Tibial nerve (tissue), 4 donors: ENCODE measurements at regions not wholly inside any gene's neighbourhood (a gene's known extent, or its start where the extent isn't known, plus 50 kb on each side); places are given as distances from the start of the nearest gene placed in this dataset.

Experiments used
- DNase-seq, 2 donors: peaks; one replicate each; pipeline ENCODE4 v3.0.0-alpha.2; 2019; ENCODE audit warnings: low spot score in 2 of 2
- H3K27ac ChIP-seq, 4 donors: fragments of 200-600 bp; sonication (generic) in 3 of 4; one replicate each; pipeline ENCODE4 v1.5.1; 2017 to 2019; ENCODE audit warnings: mild to moderate bottlenecking in 1 of 4
- H3K27me3 ChIP-seq, 2 donors: fragments of 200-600 bp; sonication (generic) in 1 of 2; one replicate each; pipeline versions ENCODE4 v1.5.1 to v1.6.0; 2017 to 2019
- H3K36me3 ChIP-seq, 3 donors: fragments of 200-600 bp; sonication (generic); one replicate each; pipeline ENCODE4 v1.5.1; 2018 to 2019
- H3K4me1 ChIP-seq, 4 donors: fragments of 200-600 bp; sonication (generic) in 3 of 4; one replicate each; pipeline ENCODE4 v1.5.1; 2017 to 2019
- H3K4me3 ChIP-seq, 4 donors: fragments of 200-600 bp; sonication (generic) in 3 of 4; one replicate each; pipeline ENCODE4 v1.5.1; 2017 to 2019; ENCODE audit warnings: mild to moderate bottlenecking in 1 of 4, moderate library complexity in 1 of 4
- H3K9me3 ChIP-seq, 4 donors: fragments of 200-600 bp; sonication (generic) in 3 of 4; one replicate each; pipeline ENCODE4 v1.5.1; 2017 to 2019
- EP300 ChIP-seq, 2 donors: sonication (generic); formaldehyde crosslinking; IDR thresholded peaks; one replicate each; pipeline ENCODE4 v1.6.1; 2017; ENCODE audit warnings: antibody characterized with exemption in 2 of 2, mild to moderate bottlenecking in 1 of 2
- POLR2A ChIP-seq, 2 donors: fragments of 450-650 bp; IDR thresholded peaks; one replicate each; pipeline ENCODE4 v1.6.1; 2017; ENCODE audit warnings: antibody characterized with exemption in 2 of 2, mild to moderate bottlenecking in 2 of 2, moderate library complexity in 2 of 2
- WGBS, 2 donors: methylation state at CpG; one replicate each; pipeline ENCODE4 v1.1.5; 2018; 5-methylcytosine and 5-hydroxymethylcytosine counted together
- TF ChIP-seq, protein P1 (sequence below), 5 experiments: fragments of 200-600 bp in 3 of 5; fragments of 450-650 bp in 2 of 5; sonication (generic) in 3 of 5; IDR thresholded peaks; one replicate each; pipeline ENCODE4 v1.5.1; 2016 to 2019; ENCODE audit warnings: antibody characterized with exemption in 5 of 5, mild to moderate bottlenecking in 3 of 5, moderate library complexity in 2 of 5

DNA sequence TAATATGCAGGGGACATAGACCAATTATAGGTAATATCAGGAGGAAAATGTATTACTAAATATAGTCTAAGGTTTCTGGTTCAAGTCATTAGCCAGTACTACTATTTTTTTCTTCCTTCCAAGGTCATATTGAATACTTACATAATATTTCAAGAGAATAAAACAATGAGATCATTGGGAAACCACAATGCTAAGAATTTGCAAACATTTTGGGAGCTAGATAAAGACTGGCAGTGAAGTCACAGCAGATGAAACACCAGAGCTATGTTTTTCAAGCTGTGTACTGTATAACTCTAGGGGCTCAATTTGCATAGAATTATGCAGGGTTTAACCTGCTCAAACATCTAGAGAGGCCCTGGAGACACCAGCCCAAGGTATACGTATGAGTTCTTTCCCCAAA is 80.5 kb upstream of the KCNH7 start:
- H3K4me1 ChIP-seq, result no peaks in the 10 kb centered on the region
- TF ChIP-seq, protein P1, sequence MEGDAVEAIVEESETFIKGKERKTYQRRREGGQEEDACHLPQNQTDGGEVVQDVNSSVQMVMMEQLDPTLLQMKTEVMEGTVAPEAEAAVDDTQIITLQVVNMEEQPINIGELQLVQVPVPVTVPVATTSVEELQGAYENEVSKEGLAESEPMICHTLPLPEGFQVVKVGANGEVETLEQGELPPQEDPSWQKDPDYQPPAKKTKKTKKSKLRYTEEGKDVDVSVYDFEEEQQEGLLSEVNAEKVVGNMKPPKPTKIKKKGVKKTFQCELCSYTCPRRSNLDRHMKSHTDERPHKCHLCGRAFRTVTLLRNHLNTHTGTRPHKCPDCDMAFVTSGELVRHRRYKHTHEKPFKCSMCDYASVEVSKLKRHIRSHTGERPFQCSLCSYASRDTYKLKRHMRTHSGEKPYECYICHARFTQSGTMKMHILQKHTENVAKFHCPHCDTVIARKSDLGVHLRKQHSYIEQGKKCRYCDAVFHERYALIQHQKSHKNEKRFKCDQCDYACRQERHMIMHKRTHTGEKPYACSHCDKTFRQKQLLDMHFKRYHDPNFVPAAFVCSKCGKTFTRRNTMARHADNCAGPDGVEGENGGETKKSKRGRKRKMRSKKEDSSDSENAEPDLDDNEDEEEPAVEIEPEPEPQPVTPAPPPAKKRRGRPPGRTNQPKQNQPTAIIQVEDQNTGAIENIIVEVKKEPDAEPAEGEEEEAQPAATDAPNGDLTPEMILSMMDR (IDR thresholded peaks at IDR 0.05), result no peak
- no peak for TF ChIP-seq EP300 (IDR thresholded peaks at IDR 0.05)
- H3K4me3 ChIP-seq, result no peak overlapping the region
- no peak overlapping the region for H3K27ac ChIP-seq
- no peak for DNase-seq
- 42 to 48% methylated on average over 1 of the region's 1 CpG for WGBS, 2 donors
- H3K36me3 ChIP-seq, result no peaks in the 10 kb centered on the region
- H3K9me3 ChIP-seq, result no peaks in the 10 kb centered on the region
- H3K27me3 ChIP-seq, result no peaks in the 10 kb centered on the region

DNA sequence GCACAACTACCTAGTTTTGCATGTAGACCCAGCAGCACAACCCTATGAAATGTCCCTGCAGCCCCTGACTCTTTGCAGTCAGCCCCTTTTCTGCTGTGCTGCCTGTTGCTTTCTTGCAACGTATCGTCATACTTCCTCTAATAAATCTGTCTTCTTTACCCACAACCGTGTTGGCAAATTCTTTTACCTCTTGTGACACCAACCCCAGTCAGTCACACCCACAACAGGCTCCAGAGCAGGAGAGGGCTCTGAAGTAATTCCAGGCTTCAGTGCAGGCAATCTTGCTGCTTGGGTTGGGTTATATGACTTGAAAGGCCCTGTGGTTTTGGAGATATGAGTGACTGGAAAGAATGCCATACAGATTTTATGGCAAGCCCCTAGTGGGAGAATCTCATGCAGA is 79.1 kb upstream of the KCNH7 start:
- Histone ChIP-seq H3K27me3 (no peaks in the 10 kb centered on the region), H3K27ac (no peak overlapping the region), H3K4me3 (no peak overlapping the region), H3K9me3 (no peaks in the 10 kb centered on the region), H3K4me1 (no peaks in the 10 kb centered on the region), H3K36me3 (no peaks in the 10 kb centered on the region)
- 69 to 72% methylated on average over 3 of the region's 3 CpGs for WGBS, 2 donors
- TF ChIP-seq EP300 (IDR thresholded peaks at IDR 0.05) (no peak), POLR2A (IDR thresholded peaks at IDR 0.05) (no peak)
- TF ChIP-seq, protein P1 (IDR thresholded peaks at IDR 0.05), result no peak
- DNase-seq, result no peak

DNA sequence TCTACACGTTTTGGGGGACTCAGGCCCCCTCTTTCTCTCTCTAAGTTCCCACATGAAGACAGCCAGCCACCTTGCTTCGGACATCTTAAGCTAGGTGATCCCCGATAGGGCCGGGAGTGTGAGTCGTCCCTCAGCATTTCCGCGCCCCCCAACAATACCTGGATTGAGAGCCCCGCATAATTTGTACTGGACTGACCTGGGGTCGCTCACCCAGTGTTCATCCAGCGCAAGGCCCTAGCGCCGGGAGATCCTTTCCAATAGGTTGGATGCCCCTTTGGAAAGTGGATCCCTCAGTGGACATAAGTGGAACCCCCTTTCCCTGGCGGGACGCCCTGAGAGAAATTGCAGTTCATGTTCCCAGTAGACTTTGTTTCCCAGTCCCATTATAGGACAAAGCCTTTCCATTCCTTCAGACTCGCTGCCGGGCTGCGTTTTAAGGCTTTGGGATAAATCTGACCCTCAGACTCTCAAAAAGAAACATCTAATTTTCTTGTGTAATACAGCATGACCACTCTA is 77.8 kb upstream of the KCNH7 start:
- WGBS, 2 donors, result 95 to 97% methylated on average over 17 of the region's 17 CpGs
- H3K27me3 ChIP-seq, result no peaks in the 10 kb centered on the region
- H3K9me3 ChIP-seq, result no peaks in the 10 kb centered on the region

DNA sequence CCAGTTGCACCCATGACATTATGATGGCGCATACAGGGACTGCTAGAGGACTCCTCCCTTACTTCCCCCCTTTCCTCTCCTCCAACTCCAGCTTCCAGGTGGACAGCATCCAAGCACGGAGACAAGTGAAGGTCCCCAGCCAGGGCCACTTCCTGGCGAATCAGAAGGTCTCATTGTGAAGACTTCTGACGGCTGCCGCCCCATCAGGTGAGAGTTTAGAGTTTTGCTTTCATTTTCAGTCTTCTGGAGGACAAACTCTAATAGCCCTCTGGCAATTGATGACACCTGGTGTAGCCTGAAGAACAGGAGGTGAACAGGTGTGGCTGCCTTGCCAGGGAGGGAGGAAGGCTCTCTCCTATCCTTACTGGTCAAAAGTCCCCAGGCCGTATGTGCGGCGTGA is 77.3 kb upstream of the KCNH7 start:
- no peak overlapping the region for H3K27ac ChIP-seq
- DNase-seq, result no peak
- no peak overlapping the region for H3K4me3 ChIP-seq
- H3K9me3 ChIP-seq, result no peaks in the 10 kb centered on the region
- TF ChIP-seq, protein P1 (IDR thresholded peaks at IDR 0.05), result no peak
- TF ChIP-seq POLR2A (IDR thresholded peaks at IDR 0.05), result no peak
- no peaks in the 10 kb centered on the region for H3K4me1 ChIP-seq
- WGBS, 2 donors, result 93 to 94% methylated on average over 8 of the region's 8 CpGs
- no peaks in the 10 kb centered on the region for H3K36me3 ChIP-seq
- H3K27me3 ChIP-seq, result no peaks in the 10 kb centered on the region

More for the DNA sequence above, 77.8 kb upstream of the KCNH7 start:
- Histone ChIP-seq H3K4me1 (no peaks in the 10 kb centered on the region), H3K36me3 (no peaks in the 10 kb centered on the region), H3K27ac (no peak overlapping the region), H3K4me3 (no peak overlapping the region)
- no peak for DNase-seq
- TF ChIP-seq, protein P1 (IDR thresholded peaks at IDR 0.05), result no peak
- TF ChIP-seq POLR2A (IDR thresholded peaks at IDR 0.05) (no peak), EP300 (IDR thresholded peaks at IDR 0.05) (no peak)

DNA sequence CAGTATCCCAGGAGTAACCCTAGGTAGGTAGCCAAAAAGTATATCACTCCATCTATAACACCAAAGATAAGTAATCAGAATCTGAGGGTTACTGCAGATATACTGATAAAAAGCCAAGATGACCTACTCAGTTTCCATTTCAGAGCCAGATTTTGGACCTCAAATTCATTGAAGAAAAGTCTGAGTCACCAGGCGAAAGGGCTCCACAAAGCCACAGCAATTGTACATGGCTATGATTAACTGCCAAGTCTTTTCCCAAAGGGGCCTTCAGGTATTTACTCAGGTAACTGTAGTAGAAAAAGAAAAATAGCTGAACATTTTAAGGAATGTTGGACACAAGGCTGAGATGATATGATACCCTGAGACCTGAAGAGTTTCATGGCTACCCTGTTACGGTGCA is 75.6 kb upstream of the KCNH7 start:
- no peak overlapping the region for H3K4me3 ChIP-seq
- 91 to 100% methylated on average over 2 of the region's 2 CpGs for WGBS, 2 donors
- no peaks in the 10 kb centered on the region for H3K27me3 ChIP-seq
- TF ChIP-seq, protein P1 (IDR thresholded peaks at IDR 0.05), result no peak
- TF ChIP-seq EP300 (IDR thresholded peaks at IDR 0.05) (no peak), POLR2A (IDR thresholded peaks at IDR 0.05) (no peak)
- no peaks in the 10 kb centered on the region for H3K4me1 ChIP-seq
- no peaks in the 10 kb centered on the region for H3K9me3 ChIP-seq
- H3K36me3 ChIP-seq, result no peaks in the 10 kb centered on the region
- no peak for DNase-seq
- H3K27ac ChIP-seq, result no peak overlapping the region
